Activated CD4-positive, alpha-beta T cell treated with anti-CD3 and anti-CD28 coated beads for 24 hours (primary cell): ENCODE measurements at regions not wholly inside any gene's neighbourhood (a gene's known extent, or its start where the extent isn't known, plus 50 kb on each side); places are given as distances from the start of the nearest gene placed in this dataset.
"Not testable (repeated sequence)": the region's sequence is repeated elsewhere in the genome, so short reads cannot be mapped to it uniquely, and the experiment has no call there.

Experiments used
- DNase-seq, 2 donors: peaks; one replicate each; pipeline ENCODE4 v3.0.0-alpha.2; 2020; ENCODE audit warnings: low read depth in 2 of 2

- no peak for DNase-seq
Observed at GRCh38 chr7:67359900-67360299, 363.3 kb downstream of the TYW1 start.

- DNase-seq = no peak
Observed at GRCh38 chr7:67361150-67361549, 364.5 kb downstream of the TYW1 start.

- DNase-seq = no peak
Observed at GRCh38 chr7:67364441-67365017, 367.9 kb downstream of the TYW1 start.

GRCh38 chr7:67371429-67372305 lies 375.0 kb downstream of the TYW1 start:
- DNase-seq = peak; percentile 20 to 47

- DNase-seq = not testable (repeated sequence)
Observed at GRCh38 chr7:67373389-67373788, 376.8 kb downstream of the TYW1 start.

- DNase-seq = no peak
Observed at GRCh38 chr7:67375427-67375826, 378.8 kb downstream of the TYW1 start.

GRCh38 chr7:67377939-67378862 lies 381.6 kb downstream of the TYW1 start:
- DNase-seq = peak; percentile 39 to 42

GRCh38 chr7:67380326-67380725 lies 383.7 kb downstream of the TYW1 start:
- no peak for DNase-seq

GRCh38 chr7:67380858-67381257 lies 384.2 kb downstream of the TYW1 start:
- DNase-seq = no peak

GRCh38 chr7:67387851-67388250 lies 391.2 kb downstream of the TYW1 start:
- DNase-seq = no peak

- no peak for DNase-seq
Observed at GRCh38 chr7:67391168-67391567, 394.5 kb downstream of the TYW1 start.

GRCh38 chr7:67392596-67393438 lies 396.2 kb downstream of the TYW1 start:
- DNase-seq = no peak

GRCh38 chr7:67393903-67394302 lies 397.3 kb downstream of the TYW1 start:
- no peak for DNase-seq

- DNase-seq = no peak
Observed at GRCh38 chr7:67398916-67399315, 402.3 kb downstream of the TYW1 start.

GRCh38 chr7:67401492-67401891 lies 404.9 kb downstream of the TYW1 start:
- no peak for DNase-seq

- no peak for DNase-seq
Observed at GRCh38 chr7:67402280-67402679, 405.6 kb downstream of the TYW1 start.

GRCh38 chr7:67406976-67407375 lies 410.3 kb downstream of the TYW1 start:
- DNase-seq = no peak

- DNase-seq = no peak
Observed at GRCh38 chr7:67407392-67408071, 410.9 kb downstream of the TYW1 start.

GRCh38 chr7:67408109-67408508 lies 411.5 kb downstream of the TYW1 start:
- DNase-seq = no peak

- DNase-seq = no peak
Observed at GRCh38 chr7:67413670-67414069, 417.0 kb downstream of the TYW1 start.

GRCh38 chr7:67414858-67415257 lies 418.2 kb downstream of the TYW1 start:
- no peak for DNase-seq
